Gastrocnemius medialis (tissue), 4 donors: ENCODE measurements at regions not wholly inside any gene's neighbourhood (a gene's known extent, or its start where the extent isn't known, plus 50 kb on each side); places are given as distances from the start of the nearest gene placed in this dataset.
"Not testable (repeated sequence)": the region's sequence is repeated elsewhere in the genome, so short reads cannot be mapped to it uniquely, and the experiment has no call there.

Experiments used
- ATAC-seq, 2 donors: fragments of 150-250 bp; one replicate each; pipeline ENCODE4 v1.9.1; 2016
- DNase-seq, 2 donors: peaks; one replicate each; pipeline ENCODE4 v3.0.0-alpha.2; 2019
- H3K27ac ChIP-seq, 4 donors: fragments of 200-600 bp; sonication (generic); 1 replicate in 1 of 4; 2 replicates in 3 of 4; pipeline ENCODE4 v1.5.1; 2016 to 2018; ENCODE audit warnings: mild to moderate bottlenecking in 2 of 4, moderate library complexity in 1 of 4
- H3K27me3 ChIP-seq, 3 donors: fragments of 200-600 bp; sonication (generic) in 2 of 3; 1 replicate in 1 of 3; 2 replicates in 2 of 3; pipeline versions ENCODE4 v1.5.1 to v1.6.0; 2016 to 2019; ENCODE audit warnings: mild to moderate bottlenecking in 1 of 3, moderate library complexity in 1 of 3
- H3K36me3 ChIP-seq, 2 donors: fragments of 200-600 bp; sonication (generic) in 1 of 2; one replicate each; pipeline ENCODE4 v1.5.1; 2017 to 2018
- H3K4me1 ChIP-seq, 2 donors: fragments of 200-600 bp; sonication (generic) in 1 of 2; one replicate each; pipeline ENCODE4 v1.5.1; 2016 to 2017; ENCODE audit warnings: mild to moderate bottlenecking in 2 of 2
- H3K4me3 ChIP-seq, 4 donors: fragments of 200-600 bp; sonication (generic) in 3 of 4; 1 replicate in 1 of 4; 2 replicates in 3 of 4; pipeline ENCODE4 v1.5.1; 2016 to 2019; ENCODE audit warnings: mild to moderate bottlenecking in 2 of 4
- H3K9me3 ChIP-seq, 3 donors: fragments of 200-600 bp; sonication (generic) in 2 of 3; 1 replicate in 1 of 3; 2 replicates in 2 of 3; pipeline ENCODE4 v1.5.1; 2016 to 2019
- POLR2A ChIP-seq, 2 donors: fragments of 450-650 bp; IDR thresholded peaks; one replicate each; pipeline ENCODE4 v1.6.1; 2017; ENCODE audit warnings: antibody characterized with exemption in 2 of 2, mild to moderate bottlenecking in 2 of 2, moderate library complexity in 2 of 2
- in situ Hi-C, 4 donors: fragments of 200-750 bp; cut with MboI; loops; one replicate each; pipeline versions ENCODE4 v1.15.0 to v1.8.0; 2017; ENCODE audit warnings: low sequenced_read_pairs in 4 of 4
- intact Hi-C: fragments of 100-400 bp; cut with DNase I; formaldehyde crosslinking; loops from one replicate; pipeline ENCODE4 v1.15.1; 2023; ENCODE audit warnings: low total_unique reads
- TF ChIP-seq, protein P1 (sequence below), 5 experiments: fragments of 450-650 bp in 3 of 5; fragments of 200-600 bp in 2 of 5; sonication (generic) in 2 of 5; IDR thresholded peaks in 4 of 5; conservative IDR thresholded peaks in 1 of 5; 1 replicate in 4 of 5; 2 replicates in 1 of 5; pipeline ENCODE4 v1.5.1; 2016 to 2019; ENCODE audit warnings: antibody characterized with exemption in 5 of 5, mild to moderate bottlenecking in 3 of 5, moderate library complexity in 3 of 5

DNA sequence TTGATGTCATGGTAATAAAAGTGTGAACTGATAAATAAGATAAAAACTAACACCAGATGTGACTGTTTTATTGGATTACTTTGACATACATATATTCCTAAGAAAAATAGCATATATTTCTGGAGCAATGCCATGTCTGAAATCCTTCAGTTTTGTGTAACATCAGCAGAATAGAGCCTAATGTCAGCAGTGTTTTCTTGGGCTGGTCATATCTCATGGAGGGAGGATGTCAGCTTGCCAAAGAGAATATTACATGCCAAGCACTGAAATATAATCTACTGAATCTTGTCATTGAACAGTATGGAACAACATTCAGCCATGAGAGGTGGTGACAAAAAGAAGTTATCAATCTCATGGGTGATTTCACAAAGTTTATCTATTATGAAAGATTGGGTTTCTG is 220.3 kb downstream of the KLHL28 start:
- no peaks in the 10 kb centered on the region for H3K9me3 ChIP-seq
- TF ChIP-seq, protein P1, sequence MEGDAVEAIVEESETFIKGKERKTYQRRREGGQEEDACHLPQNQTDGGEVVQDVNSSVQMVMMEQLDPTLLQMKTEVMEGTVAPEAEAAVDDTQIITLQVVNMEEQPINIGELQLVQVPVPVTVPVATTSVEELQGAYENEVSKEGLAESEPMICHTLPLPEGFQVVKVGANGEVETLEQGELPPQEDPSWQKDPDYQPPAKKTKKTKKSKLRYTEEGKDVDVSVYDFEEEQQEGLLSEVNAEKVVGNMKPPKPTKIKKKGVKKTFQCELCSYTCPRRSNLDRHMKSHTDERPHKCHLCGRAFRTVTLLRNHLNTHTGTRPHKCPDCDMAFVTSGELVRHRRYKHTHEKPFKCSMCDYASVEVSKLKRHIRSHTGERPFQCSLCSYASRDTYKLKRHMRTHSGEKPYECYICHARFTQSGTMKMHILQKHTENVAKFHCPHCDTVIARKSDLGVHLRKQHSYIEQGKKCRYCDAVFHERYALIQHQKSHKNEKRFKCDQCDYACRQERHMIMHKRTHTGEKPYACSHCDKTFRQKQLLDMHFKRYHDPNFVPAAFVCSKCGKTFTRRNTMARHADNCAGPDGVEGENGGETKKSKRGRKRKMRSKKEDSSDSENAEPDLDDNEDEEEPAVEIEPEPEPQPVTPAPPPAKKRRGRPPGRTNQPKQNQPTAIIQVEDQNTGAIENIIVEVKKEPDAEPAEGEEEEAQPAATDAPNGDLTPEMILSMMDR (IDR thresholded peaks at IDR 0.05 in 4 of 5, conservative IDR thresholded peaks at IDR 0.05 in 1 of 5) = no peak
- no peak for TF ChIP-seq POLR2A (IDR thresholded peaks at IDR 0.05)
- intact Hi-C loops (no loop called here), in situ Hi-C loops (no loop called here)
- no peak for DNase-seq
- H3K27me3 ChIP-seq = no peaks in the 10 kb centered on the region
- no peak for ATAC-seq
- no peak overlapping the region for H3K4me3 ChIP-seq
- H3K36me3 ChIP-seq = no peaks in the 10 kb centered on the region
- no peaks in the 10 kb centered on the region for H3K4me1 ChIP-seq
- H3K27ac ChIP-seq = no peak overlapping the region

DNA sequence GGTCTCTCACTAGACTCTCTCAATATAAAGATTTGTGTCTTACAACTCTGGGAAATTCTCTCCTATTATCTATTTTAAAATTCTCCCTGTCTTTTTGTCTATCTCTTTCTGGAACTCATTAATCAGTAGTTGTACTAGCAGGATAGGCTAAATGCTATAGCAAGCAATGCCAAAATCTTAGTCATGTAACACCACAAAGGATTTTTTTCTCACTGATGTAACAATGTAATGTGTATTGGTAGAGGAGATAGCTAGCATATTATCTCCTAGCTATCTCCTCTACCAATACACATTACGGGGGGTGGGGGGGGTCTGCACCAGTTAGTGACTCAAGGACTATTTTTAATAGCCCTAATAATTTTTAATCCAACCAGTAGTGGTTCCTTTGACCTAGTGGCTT is 225.4 kb downstream of the KLHL28 start:
- H3K27ac ChIP-seq = no peak overlapping the region
- ATAC-seq = no peak

DNA sequence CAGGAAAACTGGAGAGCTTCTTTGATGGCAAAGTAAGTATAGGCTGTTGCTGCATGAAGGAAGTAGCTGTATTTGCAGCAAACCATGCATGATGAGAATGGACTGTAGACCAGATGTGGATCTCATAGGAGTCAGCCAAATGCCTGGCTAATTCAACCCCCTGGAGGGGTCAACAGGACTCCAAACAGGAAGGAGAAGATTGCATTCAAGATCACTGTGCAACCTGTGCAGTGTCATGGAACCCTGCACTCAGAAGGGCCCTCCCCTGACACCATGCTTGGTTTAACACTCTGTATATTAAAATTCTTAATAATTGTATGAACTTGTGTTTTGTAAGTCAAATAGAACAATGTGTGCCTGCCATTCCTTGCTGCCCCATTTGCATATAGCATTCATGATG is 225.1 kb upstream of the FSCB start:
- ATAC-seq = no peak
- H3K27ac ChIP-seq = no peak overlapping the region
- in situ Hi-C loops = no loop called here

More for the DNA sequence above, 225.4 kb downstream of the KLHL28 start:
- no peaks in the 10 kb centered on the region for H3K36me3 ChIP-seq
- no peaks in the 10 kb centered on the region for H3K27me3 ChIP-seq
- in situ Hi-C loops = no loop called here
- no peaks in the 10 kb centered on the region for H3K4me1 ChIP-seq
- intact Hi-C loops = no loop called here
- no peaks in the 10 kb centered on the region for H3K9me3 ChIP-seq
- no peak for DNase-seq
- no peak for TF ChIP-seq POLR2A (IDR thresholded peaks at IDR 0.05)
- TF ChIP-seq, protein P1 (IDR thresholded peaks at IDR 0.05 in 4 of 5, conservative IDR thresholded peaks at IDR 0.05 in 1 of 5) = no peak
- no peak overlapping the region for H3K4me3 ChIP-seq

DNA sequence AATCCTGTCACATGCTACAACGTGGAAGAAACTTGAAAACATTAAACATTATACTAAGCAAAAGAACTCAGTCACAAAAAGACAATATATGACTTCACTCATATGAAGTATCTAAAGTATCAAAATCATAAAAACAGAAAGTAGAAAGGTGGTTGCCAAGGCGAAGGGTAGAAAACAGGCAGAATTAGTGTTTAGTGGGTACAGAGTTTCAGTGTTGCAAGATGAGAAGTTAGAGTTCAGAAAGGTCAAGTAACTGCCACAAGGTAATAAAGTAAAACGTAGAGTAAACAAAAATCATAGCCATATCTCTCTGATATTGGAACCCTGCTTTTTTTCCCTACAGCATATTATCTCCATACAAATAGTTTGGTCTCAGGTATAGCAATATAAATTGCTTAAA is 223.8 kb upstream of the FSCB start:
- no peaks in the 10 kb centered on the region for H3K9me3 ChIP-seq
- no peaks in the 10 kb centered on the region for H3K36me3 ChIP-seq
- in situ Hi-C loops = no loop called here
- ATAC-seq = no peak
- H3K4me3 ChIP-seq = no peak overlapping the region
- no peak for TF ChIP-seq POLR2A (IDR thresholded peaks at IDR 0.05)
- TF ChIP-seq, protein P1 (IDR thresholded peaks at IDR 0.05 in 4 of 5, conservative IDR thresholded peaks at IDR 0.05 in 1 of 5) = no peak
- no peak overlapping the region for H3K27ac ChIP-seq
- intact Hi-C loops = no loop called here
- H3K27me3 ChIP-seq = no peaks in the 10 kb centered on the region
- H3K4me1 ChIP-seq = no peaks in the 10 kb centered on the region
- DNase-seq = no peak

More for the DNA sequence above, 225.1 kb upstream of the FSCB start:
- intact Hi-C loops = no loop called here
- H3K4me3 ChIP-seq = no peak overlapping the region
- no peaks in the 10 kb centered on the region for H3K36me3 ChIP-seq
- no peaks in the 10 kb centered on the region for H3K27me3 ChIP-seq
- no peaks in the 10 kb centered on the region for H3K4me1 ChIP-seq
- no peaks in the 10 kb centered on the region for H3K9me3 ChIP-seq
- no peak for DNase-seq
- TF ChIP-seq POLR2A (IDR thresholded peaks at IDR 0.05) = no peak
- TF ChIP-seq, protein P1 (IDR thresholded peaks at IDR 0.05 in 4 of 5, conservative IDR thresholded peaks at IDR 0.05 in 1 of 5) = no peak

DNA sequence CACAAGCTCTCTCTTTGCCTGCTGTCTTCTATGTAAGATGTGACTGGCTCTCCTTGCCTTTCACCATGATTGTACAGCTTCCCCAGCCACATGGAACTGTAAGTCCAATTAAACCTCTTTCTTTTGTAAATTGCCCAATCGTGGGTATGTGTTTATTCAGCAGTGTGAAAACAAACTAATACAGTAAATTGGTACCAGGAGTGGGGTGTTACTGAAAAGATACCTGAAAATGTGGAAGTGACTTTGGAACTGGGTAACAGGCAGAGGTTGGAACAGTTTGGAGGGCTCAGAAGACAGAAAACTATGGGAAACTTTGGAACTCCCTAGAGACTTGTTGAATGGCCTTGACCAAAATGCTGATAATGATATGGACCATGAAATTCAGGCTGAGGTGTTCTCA is 214.3 kb upstream of the FSCB start:
- H3K36me3 ChIP-seq, ATAC-seq, H3K27me3 ChIP-seq, DNase-seq, H3K27ac ChIP-seq, intact Hi-C loops, H3K4me3 ChIP-seq, in situ Hi-C loops, H3K9me3 ChIP-seq, H3K4me1 ChIP-seq: not testable (repeated sequence)
